ENCODE measurements at regions not wholly inside any gene's neighbourhood (a gene's known extent, or its start where the extent isn't known, plus 50 kb on each side); places are given as distances from the start of the nearest gene placed in this dataset.

GRCh38 chr5:141753971-141754713 lies 72.1 kb upstream of the ARAP3 start:
- no peak overlapping the region for H3K27ac ChIP-seq (ENCODE audit: low read depth, low read length)
- H3K9me3 ChIP-seq (ENCODE audit: control insufficient read depth in 3 of 3, low read length in 3 of 3): no peaks in the 10 kb centered on the region
- no peak overlapping the region for H3K9ac ChIP-seq (ENCODE audit: low read depth in 1 of 3, low read length in 3 of 3)
- H3K36me3 ChIP-seq (ENCODE audit: control insufficient read depth in 3 of 3, insufficient read depth in 3 of 3, low read length in 3 of 3): no peaks in the 10 kb centered on the region
- no peak overlapping the region for H3K4me3 ChIP-seq (ENCODE audit: low read length in 3 of 3)
- peaks cover 3 to 10% (median 4%) of the 10 kb centered on the region in 3 donors for H3K4me1 ChIP-seq (ENCODE audit: control insufficient read depth in 3 of 3, insufficient read depth in 3 of 3, low read length in 3 of 3)
- H3K27me3 ChIP-seq (ENCODE audit: control insufficient read depth in 3 of 3, insufficient read depth in 3 of 3, low read length in 3 of 3): peaks cover 50 to 63% (median 63%) of the 10 kb centered on the region in 3 donors

GRCh38 chr5:141753143-141753970 lies 71.3 kb upstream of the ARAP3 start:
- no peak overlapping the region for H3K27ac ChIP-seq (ENCODE audit: low read depth, low read length)
- H3K9me3 ChIP-seq (ENCODE audit: control insufficient read depth in 3 of 3, low read length in 3 of 3): no peaks in the 10 kb centered on the region
- peaks cover 42 to 56% (median 55%) of the 10 kb centered on the region in 3 donors for H3K27me3 ChIP-seq (ENCODE audit: control insufficient read depth in 3 of 3, insufficient read depth in 3 of 3, low read length in 3 of 3)
- no peaks in the 10 kb centered on the region for H3K36me3 ChIP-seq (ENCODE audit: control insufficient read depth in 3 of 3, insufficient read depth in 3 of 3, low read length in 3 of 3)
- no peak overlapping the region for H3K9ac ChIP-seq (ENCODE audit: low read depth in 1 of 3, low read length in 3 of 3)
- H3K4me3 ChIP-seq (ENCODE audit: low read length in 3 of 3): no peak overlapping the region
- peaks cover 0 to 4% (median under 1%) of the 10 kb centered on the region in 3 donors for H3K4me1 ChIP-seq (ENCODE audit: control insufficient read depth in 3 of 3, insufficient read depth in 3 of 3, low read length in 3 of 3)

- H3K4me3 ChIP-seq (ENCODE audit: low read length in 3 of 3): no peak overlapping the region
- H3K9ac ChIP-seq (ENCODE audit: low read depth in 1 of 3, low read length in 3 of 3): no peak overlapping the region
- peaks cover 12 to 24% (median 15%) of the 10 kb centered on the region in 3 donors for H3K27me3 ChIP-seq (ENCODE audit: control insufficient read depth in 3 of 3, insufficient read depth in 3 of 3, low read length in 3 of 3)
- peaks cover 0 to 2% (median 0%) of the 10 kb centered on the region in 3 donors for H3K4me1 ChIP-seq (ENCODE audit: control insufficient read depth in 3 of 3, insufficient read depth in 3 of 3, low read length in 3 of 3)
- no peaks in the 10 kb centered on the region for H3K36me3 ChIP-seq (ENCODE audit: control insufficient read depth in 3 of 3, insufficient read depth in 3 of 3, low read length in 3 of 3)
- H3K27ac ChIP-seq (ENCODE audit: low read depth, low read length): no peak overlapping the region
- no peaks in the 10 kb centered on the region for H3K9me3 ChIP-seq (ENCODE audit: control insufficient read depth in 3 of 3, low read length in 3 of 3)
Observed at GRCh38 chr5:141747152-141748141, 65.4 kb upstream of the ARAP3 start.

GRCh38 chr5:141746395-141746794 lies 64.4 kb upstream of the ARAP3 start:
- Histone ChIP-seq H3K9ac (ENCODE audit: low read depth in 1 of 3, low read length in 3 of 3) (no peak overlapping the region), H3K4me3 (ENCODE audit: low read length in 3 of 3) (no peak overlapping the region), H3K27me3 (ENCODE audit: control insufficient read depth in 3 of 3, insufficient read depth in 3 of 3, low read length in 3 of 3) (peaks cover 8 to 15% (median 15%) of the 10 kb centered on the region in 3 donors), H3K9me3 (ENCODE audit: control insufficient read depth in 3 of 3, low read length in 3 of 3) (no peaks in the 10 kb centered on the region), H3K4me1 (ENCODE audit: control insufficient read depth in 3 of 3, insufficient read depth in 3 of 3, low read length in 3 of 3) (peaks cover 0 to 2% (median 0%) of the 10 kb centered on the region in 3 donors), H3K27ac (ENCODE audit: low read depth, low read length) (no peak overlapping the region), H3K36me3 (ENCODE audit: control insufficient read depth in 3 of 3, insufficient read depth in 3 of 3, low read length in 3 of 3) (no peaks in the 10 kb centered on the region)

- Histone ChIP-seq H3K9me3 (ENCODE audit: control insufficient read depth in 3 of 3, low read length in 3 of 3) (no peaks in the 10 kb centered on the region), H3K27me3 (ENCODE audit: control insufficient read depth in 3 of 3, insufficient read depth in 3 of 3, low read length in 3 of 3) (peaks cover 5 to 16% (median 8%) of the 10 kb centered on the region in 3 donors), H3K9ac (ENCODE audit: low read depth in 1 of 3, low read length in 3 of 3) (no peak overlapping the region), H3K4me3 (ENCODE audit: low read length in 3 of 3) (no peak overlapping the region), H3K4me1 (ENCODE audit: control insufficient read depth in 3 of 3, insufficient read depth in 3 of 3, low read length in 3 of 3) (peaks cover 0 to 2% (median 0%) of the 10 kb centered on the region in 3 donors), H3K27ac (ENCODE audit: low read depth, low read length) (no peak overlapping the region), H3K36me3 (ENCODE audit: control insufficient read depth in 3 of 3, insufficient read depth in 3 of 3, low read length in 3 of 3) (no peaks in the 10 kb centered on the region)
Observed at GRCh38 chr5:141745390-141745789, 63.4 kb upstream of the ARAP3 start.

- Histone ChIP-seq H3K4me3 (ENCODE audit: low read length in 3 of 3) (no peak overlapping the region), H3K9me3 (ENCODE audit: control insufficient read depth in 3 of 3, low read length in 3 of 3) (no peaks in the 10 kb centered on the region), H3K27ac (ENCODE audit: low read depth, low read length) (no peak overlapping the region), H3K9ac (ENCODE audit: low read depth in 1 of 3, low read length in 3 of 3) (no peak overlapping the region), H3K4me1 (ENCODE audit: control insufficient read depth in 3 of 3, insufficient read depth in 3 of 3, low read length in 3 of 3) (peaks cover 0 to 2% (median 0%) of the 10 kb centered on the region in 3 donors), H3K27me3 (ENCODE audit: control insufficient read depth in 3 of 3, insufficient read depth in 3 of 3, low read length in 3 of 3) (peaks cover 0 to 10% (median 3%) of the 10 kb centered on the region in 3 donors), H3K36me3 (ENCODE audit: control insufficient read depth in 3 of 3, insufficient read depth in 3 of 3, low read length in 3 of 3) (no peaks in the 10 kb centered on the region)
Observed at GRCh38 chr5:141743866-141744272, 61.8 kb upstream of the ARAP3 start.

GRCh38 chr5:141742866-141743851 lies 61.1 kb upstream of the ARAP3 start:
- Histone ChIP-seq H3K9ac (ENCODE audit: low read depth in 1 of 3, low read length in 3 of 3) (no peak overlapping the region), H3K4me1 (ENCODE audit: control insufficient read depth in 3 of 3, insufficient read depth in 3 of 3, low read length in 3 of 3) (no peaks in the 10 kb centered on the region), H3K36me3 (ENCODE audit: control insufficient read depth in 3 of 3, insufficient read depth in 3 of 3, low read length in 3 of 3) (no peaks in the 10 kb centered on the region), H3K4me3 (ENCODE audit: low read length in 3 of 3) (no peak overlapping the region), H3K27me3 (ENCODE audit: control insufficient read depth in 3 of 3, insufficient read depth in 3 of 3, low read length in 3 of 3) (peaks cover under 1 to 10% (median 3%) of the 10 kb centered on the region in 3 donors), H3K27ac (ENCODE audit: low read depth, low read length) (no peak overlapping the region), H3K9me3 (ENCODE audit: control insufficient read depth in 3 of 3, low read length in 3 of 3) (no peaks in the 10 kb centered on the region)

- Histone ChIP-seq H3K4me1 (ENCODE audit: control insufficient read depth in 3 of 3, insufficient read depth in 3 of 3, low read length in 3 of 3) (no peaks in the 10 kb centered on the region), H3K9me3 (ENCODE audit: control insufficient read depth in 3 of 3, low read length in 3 of 3) (no peaks in the 10 kb centered on the region), H3K9ac (ENCODE audit: low read depth in 1 of 3, low read length in 3 of 3) (no peak overlapping the region), H3K27ac (ENCODE audit: low read depth, low read length) (no peak overlapping the region), H3K4me3 (ENCODE audit: low read length in 3 of 3) (no peak overlapping the region), H3K36me3 (ENCODE audit: control insufficient read depth in 3 of 3, insufficient read depth in 3 of 3, low read length in 3 of 3) (no peaks in the 10 kb centered on the region), H3K27me3 (ENCODE audit: control insufficient read depth in 3 of 3, insufficient read depth in 3 of 3, low read length in 3 of 3) (peaks cover 0 to 10% (median 6%) of the 10 kb centered on the region in 3 donors)
Observed at GRCh38 chr5:141742144-141742543, 60.1 kb upstream of the ARAP3 start.
